Neural cell (in vitro differentiated cells): ENCODE measurements at regions not wholly inside any gene's neighbourhood (a gene's known extent, or its start where the extent isn't known, plus 50 kb on each side); places are given as distances from the start of the nearest gene placed in this dataset.

Experiments used
- H2AFZ ChIP-seq: fragments of 200-600, 300-800 bp; sonication (generic), shearing (Covaris generic); 2 replicates; pipeline ENCODE4 v1.6.0; 2014; ENCODE audit warnings: low read depth, mild to moderate bottlenecking, antibody characterized with exemption, low read length, moderate library complexity
- H3F3A ChIP-seq: fragments of 200-600 bp; shearing (Covaris generic); 2 replicates; pipeline ENCODE4 v1.6.1; 2016; ENCODE audit warnings: mild to moderate bottlenecking, moderate library complexity, mixed read lengths, antibody characterized with exemption, low read length; ENCODE audit not compliant: insufficient read depth, poor library complexity, severe bottlenecking
- H3K27ac ChIP-seq: fragments of 200-600, 300-800 bp; sonication (generic), shearing (Covaris generic); 2 replicates; pipeline ENCODE4 v1.5.1; 2014; ENCODE audit warnings: mild to moderate bottlenecking, low read length, moderate library complexity
- H3K27me3 ChIP-seq: fragments of 300-800, 200-600 bp; sonication (generic), shearing (Covaris generic); 2 replicates; pipeline ENCODE4 v1.6.0; 2014; ENCODE audit warnings: mild to moderate bottlenecking, low read depth, low read length, moderate library complexity; ENCODE audit not compliant: insufficient read depth
- H3K36me3 ChIP-seq: fragments of 300-800, 200-600 bp; sonication (generic), shearing (Covaris generic); 2 replicates; pipeline ENCODE4 v1.5.1; 2014; ENCODE audit warnings: mild to moderate bottlenecking, antibody characterized with exemption, low read length, moderate library complexity; ENCODE audit not compliant: insufficient read depth
- H3K4me2 ChIP-seq: fragments of 300-800, 200-600 bp; sonication (generic), shearing (Covaris generic); 2 replicates; pipeline ENCODE4 v1.6.0; 2014; ENCODE audit warnings: mild to moderate bottlenecking, low read length
- H3K4me3 ChIP-seq: fragments of 300-800, 200-600 bp; sonication (generic), shearing (Covaris generic); 2 replicates; pipeline ENCODE4 v1.5.1; 2014; ENCODE audit warnings: mild to moderate bottlenecking, low read length, moderate library complexity
- H3K79me2 ChIP-seq: fragments of 200-600 bp; shearing (Covaris generic); replicated peaks from 2 replicates; pipeline ENCODE4 v1.6.0; 2014; ENCODE audit warnings: mild to moderate bottlenecking, low read length, moderate library complexity; ENCODE audit not compliant: insufficient read depth
- H3K9ac ChIP-seq: fragments of 300-800, 200-600 bp; sonication (generic), shearing (Covaris generic); 2 replicates; pipeline ENCODE4 v1.6.1; 2016; ENCODE audit warnings: mild to moderate bottlenecking, low read length, mixed read lengths
- H3K9me2 ChIP-seq: fragments of 200-600 bp; shearing (Covaris generic); 2 replicates; pipeline ENCODE4 v1.6.1; 2016; ENCODE audit warnings: mild to moderate bottlenecking, low read length, mixed read lengths; ENCODE audit not compliant: insufficient read depth
- H3K9me3 ChIP-seq: fragments of 200-600, 300-800 bp; sonication (generic), shearing (Covaris generic); 2 replicates; pipeline ENCODE4 v1.6.1; 2016; ENCODE audit warnings: mild to moderate bottlenecking, mixed run types, low read length, moderate library complexity, mixed read lengths
- H4K20me1 ChIP-seq: fragments of 200-600 bp; shearing (Covaris generic); 2 replicates; pipeline ENCODE4 v1.6.1; 2016; ENCODE audit warnings: mild to moderate bottlenecking, mixed run types; ENCODE audit not compliant: insufficient read depth
- EP300 ChIP-seq: fragments of 450-650 bp; conservative IDR thresholded peaks from 2 replicates; pipeline ENCODE4 v1.6.1; 2014; ENCODE audit warnings: antibody characterized with exemption, mild to moderate bottlenecking, moderate library complexity; ENCODE audit not compliant: poor library complexity, severe bottlenecking
- EZH2 ChIP-seq: fragments of 200-600, 300-800 bp; shearing (Covaris generic), sonication (generic); IDR thresholded peaks from 2 replicates; pipeline ENCODE4 v1.6.1; 2014; ENCODE audit warnings: antibody characterized with exemption, low read length, borderline replicate concordance, mild to moderate bottlenecking; ENCODE audit not compliant: insufficient read depth, poor library complexity, severe bottlenecking
- MXI1 ChIP-seq: fragments of 450-650 bp; conservative IDR thresholded peaks from 2 replicates; pipeline ENCODE4 v1.6.1; 2014; ENCODE audit warnings: antibody characterized with exemption, mild to moderate bottlenecking; ENCODE audit not compliant: poor library complexity, severe bottlenecking
- POLR2AphosphoS5 ChIP-seq: IDR thresholded peaks from 2 replicates; pipeline ENCODE4 v1.6.1; 2012
- RAD21 ChIP-seq: fragments of 450-650 bp; conservative IDR thresholded peaks from 2 replicates; pipeline ENCODE4 v1.6.1; 2014; ENCODE audit warnings: antibody characterized with exemption, mild to moderate bottlenecking, moderate library complexity
- SMC3 ChIP-seq: fragments of 450-650 bp; conservative IDR thresholded peaks from 2 replicates; pipeline ENCODE4 v1.6.1; 2014; ENCODE audit warnings: antibody characterized with exemption, mild to moderate bottlenecking, moderate library complexity; ENCODE audit not compliant: poor library complexity
- TAF1 ChIP-seq: IDR thresholded peaks from 2 replicates; pipeline ENCODE4 v1.6.1; 2012; ENCODE audit warnings: low read depth
- TF ChIP-seq, protein P1 (sequence below): IDR thresholded peaks from 2 replicates; pipeline ENCODE4 v1.6.1; 2012; ENCODE audit warnings: borderline replicate concordance
- TF ChIP-seq, protein P2 (sequence below): fragments of 450-650 bp; IDR thresholded peaks from 2 replicates; pipeline ENCODE4 v1.5.1; 2014; ENCODE audit warnings: antibody characterized with exemption, mild to moderate bottlenecking, moderate library complexity; ENCODE audit not compliant: poor library complexity, severe bottlenecking

DNA sequence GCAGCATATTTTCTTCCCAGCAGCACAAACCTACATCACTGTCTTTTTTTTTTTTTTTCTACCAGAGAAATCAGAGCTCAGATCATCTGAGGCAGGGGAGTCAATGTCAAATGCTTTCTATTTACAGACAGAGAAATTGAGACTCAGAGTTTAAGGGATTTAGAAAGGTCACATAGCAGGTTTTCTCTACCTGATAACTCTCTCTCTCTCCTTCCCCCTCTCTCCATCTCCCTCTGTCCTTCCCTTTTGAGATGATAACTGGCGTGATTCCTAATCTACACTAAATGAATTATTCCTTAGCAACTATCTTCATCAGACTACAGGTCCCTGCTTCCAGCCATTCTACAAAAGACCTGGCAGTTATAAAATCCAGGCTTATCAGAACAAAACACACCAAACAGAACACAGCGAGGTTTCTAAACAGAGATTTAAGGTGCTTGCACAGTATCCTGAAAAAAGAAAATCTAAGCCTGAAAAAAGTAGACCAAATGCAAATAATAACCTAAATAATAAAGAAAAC, 161.6 kb upstream of the PKDCC start:
- H3K36me3 ChIP-seq: no peaks in the 10 kb centered on the region
- H3K79me2 ChIP-seq: no peaks in the 10 kb centered on the region
- H3K9me2 ChIP-seq: no peaks in the 10 kb centered on the region
- no peaks in the 10 kb centered on the region for H3F3A ChIP-seq
- H3K4me2 ChIP-seq: no peak overlapping the region
- H3K27ac ChIP-seq: no peak overlapping the region
- H3K9me3 ChIP-seq: no peaks in the 10 kb centered on the region
- H2AFZ ChIP-seq: no peak overlapping the region
- H3K4me3 ChIP-seq: no peak overlapping the region
- no peak overlapping the region for H3K9ac ChIP-seq
- H4K20me1 ChIP-seq: no peaks in the 10 kb centered on the region
- TF ChIP-seq TAF1 (no peak), EZH2 (no peak), MXI1 (no peak), POLR2AphosphoS5 (no peak), EP300 (no peak), RAD21 (no peak), SMC3 (no peak)
- TF ChIP-seq, protein P1, sequence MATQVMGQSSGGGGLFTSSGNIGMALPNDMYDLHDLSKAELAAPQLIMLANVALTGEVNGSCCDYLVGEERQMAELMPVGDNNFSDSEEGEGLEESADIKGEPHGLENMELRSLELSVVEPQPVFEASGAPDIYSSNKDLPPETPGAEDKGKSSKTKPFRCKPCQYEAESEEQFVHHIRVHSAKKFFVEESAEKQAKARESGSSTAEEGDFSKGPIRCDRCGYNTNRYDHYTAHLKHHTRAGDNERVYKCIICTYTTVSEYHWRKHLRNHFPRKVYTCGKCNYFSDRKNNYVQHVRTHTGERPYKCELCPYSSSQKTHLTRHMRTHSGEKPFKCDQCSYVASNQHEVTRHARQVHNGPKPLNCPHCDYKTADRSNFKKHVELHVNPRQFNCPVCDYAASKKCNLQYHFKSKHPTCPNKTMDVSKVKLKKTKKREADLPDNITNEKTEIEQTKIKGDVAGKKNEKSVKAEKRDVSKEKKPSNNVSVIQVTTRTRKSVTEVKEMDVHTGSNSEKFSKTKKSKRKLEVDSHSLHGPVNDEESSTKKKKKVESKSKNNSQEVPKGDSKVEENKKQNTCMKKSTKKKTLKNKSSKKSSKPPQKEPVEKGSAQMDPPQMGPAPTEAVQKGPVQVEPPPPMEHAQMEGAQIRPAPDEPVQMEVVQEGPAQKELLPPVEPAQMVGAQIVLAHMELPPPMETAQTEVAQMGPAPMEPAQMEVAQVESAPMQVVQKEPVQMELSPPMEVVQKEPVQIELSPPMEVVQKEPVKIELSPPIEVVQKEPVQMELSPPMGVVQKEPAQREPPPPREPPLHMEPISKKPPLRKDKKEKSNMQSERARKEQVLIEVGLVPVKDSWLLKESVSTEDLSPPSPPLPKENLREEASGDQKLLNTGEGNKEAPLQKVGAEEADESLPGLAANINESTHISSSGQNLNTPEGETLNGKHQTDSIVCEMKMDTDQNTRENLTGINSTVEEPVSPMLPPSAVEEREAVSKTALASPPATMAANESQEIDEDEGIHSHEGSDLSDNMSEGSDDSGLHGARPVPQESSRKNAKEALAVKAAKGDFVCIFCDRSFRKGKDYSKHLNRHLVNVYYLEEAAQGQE: no peak
- TF ChIP-seq, protein P2, sequence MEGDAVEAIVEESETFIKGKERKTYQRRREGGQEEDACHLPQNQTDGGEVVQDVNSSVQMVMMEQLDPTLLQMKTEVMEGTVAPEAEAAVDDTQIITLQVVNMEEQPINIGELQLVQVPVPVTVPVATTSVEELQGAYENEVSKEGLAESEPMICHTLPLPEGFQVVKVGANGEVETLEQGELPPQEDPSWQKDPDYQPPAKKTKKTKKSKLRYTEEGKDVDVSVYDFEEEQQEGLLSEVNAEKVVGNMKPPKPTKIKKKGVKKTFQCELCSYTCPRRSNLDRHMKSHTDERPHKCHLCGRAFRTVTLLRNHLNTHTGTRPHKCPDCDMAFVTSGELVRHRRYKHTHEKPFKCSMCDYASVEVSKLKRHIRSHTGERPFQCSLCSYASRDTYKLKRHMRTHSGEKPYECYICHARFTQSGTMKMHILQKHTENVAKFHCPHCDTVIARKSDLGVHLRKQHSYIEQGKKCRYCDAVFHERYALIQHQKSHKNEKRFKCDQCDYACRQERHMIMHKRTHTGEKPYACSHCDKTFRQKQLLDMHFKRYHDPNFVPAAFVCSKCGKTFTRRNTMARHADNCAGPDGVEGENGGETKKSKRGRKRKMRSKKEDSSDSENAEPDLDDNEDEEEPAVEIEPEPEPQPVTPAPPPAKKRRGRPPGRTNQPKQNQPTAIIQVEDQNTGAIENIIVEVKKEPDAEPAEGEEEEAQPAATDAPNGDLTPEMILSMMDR: no peak
- no peaks in the 10 kb centered on the region for H3K27me3 ChIP-seq

DNA sequence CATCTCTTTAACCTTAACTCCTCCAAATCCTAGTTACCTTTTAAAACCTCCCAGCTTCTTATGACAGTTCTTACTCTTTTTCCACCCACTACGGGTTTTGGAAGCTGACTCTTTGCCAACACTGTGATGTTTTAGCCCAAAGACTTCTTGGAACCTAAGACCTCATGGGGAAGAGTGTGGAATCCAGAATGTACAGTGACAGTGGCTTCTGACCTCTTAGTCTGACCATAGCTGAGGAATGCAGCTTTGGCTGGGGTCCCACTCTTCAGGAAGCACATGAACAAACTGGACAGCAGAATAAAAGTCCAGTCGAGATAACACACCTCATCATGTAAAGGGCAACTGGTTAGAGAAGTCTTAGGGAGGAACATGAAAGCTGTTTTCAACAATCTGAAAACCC, 161.1 kb upstream of the PKDCC start:
- Histone ChIP-seq H3K79me2 (no peaks in the 10 kb centered on the region), H3K4me2 (no peak overlapping the region), H3K4me3 (no peak overlapping the region), H3F3A (no peaks in the 10 kb centered on the region), H3K9me3 (no peaks in the 10 kb centered on the region), H3K27ac (no peak overlapping the region), H3K36me3 (no peaks in the 10 kb centered on the region), H3K9ac (no peak overlapping the region), H4K20me1 (no peaks in the 10 kb centered on the region), H2AFZ (no peak overlapping the region), H3K27me3 (no peaks in the 10 kb centered on the region), H3K9me2 (no peaks in the 10 kb centered on the region)
- no peak for TF ChIP-seq TAF1
- no peak for TF ChIP-seq RAD21
- TF ChIP-seq, protein P1: no peak
- no peak for TF ChIP-seq EZH2
- TF ChIP-seq, protein P2: no peak
- no peak for TF ChIP-seq MXI1
- no peak for TF ChIP-seq SMC3
- no peak for TF ChIP-seq EP300
- no peak for TF ChIP-seq POLR2AphosphoS5
